ENCODE measurements at regions not wholly inside any gene's neighbourhood (a gene's known extent, or its start where the extent isn't known, plus 50 kb on each side); places are given as distances from the start of the nearest gene placed in this dataset.

DNA sequence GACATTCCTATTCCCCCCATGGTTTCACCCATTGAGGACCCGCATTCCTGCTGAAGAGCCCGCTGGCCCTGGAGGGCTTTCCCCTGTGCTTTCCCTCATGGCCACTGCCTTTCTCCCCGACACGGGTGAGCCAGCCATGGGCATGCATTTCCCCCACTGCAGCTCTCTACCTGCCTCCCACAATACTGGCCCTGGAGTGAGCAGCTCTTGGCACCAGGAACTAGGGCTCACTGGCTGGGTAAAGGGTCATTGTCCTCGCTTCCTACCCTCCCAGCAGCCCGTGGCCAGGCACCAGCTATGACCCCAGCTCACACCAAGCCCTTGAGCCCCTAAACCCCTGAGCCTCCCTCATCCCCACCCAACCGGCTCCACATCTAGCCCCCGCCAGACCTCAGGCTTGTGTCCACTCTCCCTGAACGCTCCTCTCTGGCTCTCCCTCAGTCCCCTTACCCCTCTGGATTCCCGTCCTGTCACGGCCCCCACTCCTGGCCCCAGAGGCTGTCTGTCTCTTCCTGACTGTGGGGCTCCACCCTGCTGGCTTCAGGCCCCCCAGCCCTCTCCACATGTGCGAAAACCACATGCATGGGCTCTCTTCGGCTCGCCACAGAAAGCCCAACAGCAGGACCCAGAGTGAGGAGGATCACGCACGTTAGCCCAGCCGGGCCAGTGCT, 199.8 kb downstream of the ZFP36L2 start:
- no peaks in the 10 kb centered on the region for H3K79me2 ChIP-seq (ENCODE audit: insufficient read depth, low read length)
- H3K4me2 ChIP-seq (ENCODE audit: insufficient read depth, low read length), result no peak overlapping the region
- no peaks in the 10 kb centered on the region for H3K36me3 ChIP-seq (ENCODE audit: insufficient read depth, low read length)
- TF ChIP-seq, protein P1, sequence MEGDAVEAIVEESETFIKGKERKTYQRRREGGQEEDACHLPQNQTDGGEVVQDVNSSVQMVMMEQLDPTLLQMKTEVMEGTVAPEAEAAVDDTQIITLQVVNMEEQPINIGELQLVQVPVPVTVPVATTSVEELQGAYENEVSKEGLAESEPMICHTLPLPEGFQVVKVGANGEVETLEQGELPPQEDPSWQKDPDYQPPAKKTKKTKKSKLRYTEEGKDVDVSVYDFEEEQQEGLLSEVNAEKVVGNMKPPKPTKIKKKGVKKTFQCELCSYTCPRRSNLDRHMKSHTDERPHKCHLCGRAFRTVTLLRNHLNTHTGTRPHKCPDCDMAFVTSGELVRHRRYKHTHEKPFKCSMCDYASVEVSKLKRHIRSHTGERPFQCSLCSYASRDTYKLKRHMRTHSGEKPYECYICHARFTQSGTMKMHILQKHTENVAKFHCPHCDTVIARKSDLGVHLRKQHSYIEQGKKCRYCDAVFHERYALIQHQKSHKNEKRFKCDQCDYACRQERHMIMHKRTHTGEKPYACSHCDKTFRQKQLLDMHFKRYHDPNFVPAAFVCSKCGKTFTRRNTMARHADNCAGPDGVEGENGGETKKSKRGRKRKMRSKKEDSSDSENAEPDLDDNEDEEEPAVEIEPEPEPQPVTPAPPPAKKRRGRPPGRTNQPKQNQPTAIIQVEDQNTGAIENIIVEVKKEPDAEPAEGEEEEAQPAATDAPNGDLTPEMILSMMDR (IDR thresholded peaks at IDR 0.05; ENCODE audit: extremely low read depth, low read depth, low read length), result no peak
- H2AFZ ChIP-seq (ENCODE audit: low read length), result no peak overlapping the region
- no peaks in the 10 kb centered on the region for H4K20me1 ChIP-seq (ENCODE audit: insufficient read depth, low read length)
- no peak overlapping the region for H3K4me3 ChIP-seq (ENCODE audit: insufficient read depth, low read length)
- H3K9me3 ChIP-seq (ENCODE audit: low read depth, low read length), result peaks cover 2% of the 10 kb centered on the region
- H3K4me1 ChIP-seq (ENCODE audit: insufficient read depth, low read length), result peaks cover 6% of the 10 kb centered on the region
- DNase-seq (ENCODE audit: insufficient read length, low spot score, missing footprints), result peak; percentile 19
- H3K27ac ChIP-seq (ENCODE audit: low read depth, low read length), result no peak overlapping the region
- H3K27me3 ChIP-seq (ENCODE audit: insufficient read depth, low read length), result no peaks in the 10 kb centered on the region

DNA sequence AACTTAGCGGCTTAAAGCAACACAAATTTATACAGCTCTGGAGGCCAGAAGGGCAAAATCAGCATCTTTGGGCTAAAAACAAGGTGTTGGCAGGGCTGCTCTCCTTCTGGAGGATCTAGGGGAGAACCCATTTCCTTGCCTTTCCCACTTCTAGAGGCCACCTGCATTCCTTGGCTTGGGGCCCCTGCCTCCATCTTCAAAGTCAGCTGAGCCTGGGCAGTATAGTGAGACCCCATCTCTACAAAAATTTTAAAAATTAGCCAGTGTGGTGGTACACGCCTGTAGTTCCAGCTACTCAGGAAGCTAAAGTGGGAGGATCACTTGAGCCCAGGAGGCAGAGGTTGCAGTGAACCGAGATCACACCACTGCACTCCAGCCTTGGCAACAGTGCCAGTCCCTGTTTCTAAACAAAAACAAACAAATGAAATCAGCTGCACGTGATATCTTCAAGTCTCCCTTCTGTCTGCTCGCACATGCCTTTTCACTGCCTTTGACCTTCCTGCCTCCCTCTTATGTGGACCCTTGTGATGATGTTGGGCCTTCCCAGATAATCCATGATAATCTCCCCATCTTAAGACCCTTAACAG, 200.6 kb downstream of the ZFP36L2 start:
- Histone ChIP-seq H3K27me3 (ENCODE audit: insufficient read depth, low read length) (no peaks in the 10 kb centered on the region), H3K9me3 (ENCODE audit: low read depth, low read length) (peaks cover 2% of the 10 kb centered on the region), H3K4me1 (ENCODE audit: insufficient read depth, low read length) (peaks cover 6% of the 10 kb centered on the region), H3K4me3 (ENCODE audit: insufficient read depth, low read length) (no peak overlapping the region), H2AFZ (ENCODE audit: low read length) (no peak overlapping the region), H3K36me3 (ENCODE audit: insufficient read depth, low read length) (no peaks in the 10 kb centered on the region), H4K20me1 (ENCODE audit: insufficient read depth, low read length) (no peaks in the 10 kb centered on the region), H3K79me2 (ENCODE audit: insufficient read depth, low read length) (no peaks in the 10 kb centered on the region), H3K27ac (ENCODE audit: low read depth, low read length) (no peak overlapping the region), H3K4me2 (ENCODE audit: insufficient read depth, low read length) (no peak overlapping the region)
- TF ChIP-seq, protein P1 (IDR thresholded peaks at IDR 0.05; ENCODE audit: extremely low read depth, low read depth, low read length), result no peak
- peak; percentile 14 for DNase-seq (ENCODE audit: insufficient read length, low spot score, missing footprints)

DNA sequence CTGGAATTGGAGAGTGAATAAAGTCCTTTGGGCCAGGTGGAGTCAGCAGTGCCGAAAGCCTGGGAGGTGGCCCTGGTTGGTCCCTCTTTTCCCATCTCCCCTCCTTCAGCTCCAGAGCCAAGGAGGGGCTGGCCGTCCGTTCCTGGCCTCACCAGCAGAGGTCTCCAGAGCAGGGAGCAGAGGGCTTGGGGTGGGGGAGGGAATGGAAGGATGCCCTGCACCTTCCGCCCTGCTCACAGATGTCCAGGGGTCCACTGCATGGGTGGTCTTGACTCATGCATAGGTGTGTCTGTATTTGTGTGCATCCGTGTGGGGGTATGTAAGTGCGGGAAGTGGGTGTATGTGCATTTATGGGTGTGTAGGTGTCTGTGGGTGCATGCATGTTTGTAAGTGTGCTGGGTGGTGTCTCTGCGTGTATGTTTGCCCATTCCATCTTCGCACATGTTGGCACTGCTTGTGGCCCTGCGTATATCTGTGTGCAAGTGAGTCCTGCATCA, 201.8 kb downstream of the ZFP36L2 start:
- no peaks in the 10 kb centered on the region for H3K79me2 ChIP-seq (ENCODE audit: insufficient read depth, low read length)
- H3K27me3 ChIP-seq (ENCODE audit: insufficient read depth, low read length), result no peaks in the 10 kb centered on the region
- no peaks in the 10 kb centered on the region for H3K36me3 ChIP-seq (ENCODE audit: insufficient read depth, low read length)
- H3K4me3 ChIP-seq (ENCODE audit: insufficient read depth, low read length), result no peak overlapping the region
- H3K9me3 ChIP-seq (ENCODE audit: low read depth, low read length), result peaks cover 7% of the 10 kb centered on the region
- DNase-seq (ENCODE audit: insufficient read length, low spot score, missing footprints), result peak; percentile 94
- H2AFZ ChIP-seq (ENCODE audit: low read length), result no peak overlapping the region
- H4K20me1 ChIP-seq (ENCODE audit: insufficient read depth, low read length), result no peaks in the 10 kb centered on the region
- TF ChIP-seq, protein P1 (IDR thresholded peaks at IDR 0.05; ENCODE audit: extremely low read depth, low read depth, low read length), result peak; percentile 86
- H3K4me2 ChIP-seq (ENCODE audit: insufficient read depth, low read length), result no peak overlapping the region
- no peak overlapping the region for H3K27ac ChIP-seq (ENCODE audit: low read depth, low read length)
- H3K4me1 ChIP-seq (ENCODE audit: insufficient read depth, low read length), result peaks cover 6% of the 10 kb centered on the region

DNA sequence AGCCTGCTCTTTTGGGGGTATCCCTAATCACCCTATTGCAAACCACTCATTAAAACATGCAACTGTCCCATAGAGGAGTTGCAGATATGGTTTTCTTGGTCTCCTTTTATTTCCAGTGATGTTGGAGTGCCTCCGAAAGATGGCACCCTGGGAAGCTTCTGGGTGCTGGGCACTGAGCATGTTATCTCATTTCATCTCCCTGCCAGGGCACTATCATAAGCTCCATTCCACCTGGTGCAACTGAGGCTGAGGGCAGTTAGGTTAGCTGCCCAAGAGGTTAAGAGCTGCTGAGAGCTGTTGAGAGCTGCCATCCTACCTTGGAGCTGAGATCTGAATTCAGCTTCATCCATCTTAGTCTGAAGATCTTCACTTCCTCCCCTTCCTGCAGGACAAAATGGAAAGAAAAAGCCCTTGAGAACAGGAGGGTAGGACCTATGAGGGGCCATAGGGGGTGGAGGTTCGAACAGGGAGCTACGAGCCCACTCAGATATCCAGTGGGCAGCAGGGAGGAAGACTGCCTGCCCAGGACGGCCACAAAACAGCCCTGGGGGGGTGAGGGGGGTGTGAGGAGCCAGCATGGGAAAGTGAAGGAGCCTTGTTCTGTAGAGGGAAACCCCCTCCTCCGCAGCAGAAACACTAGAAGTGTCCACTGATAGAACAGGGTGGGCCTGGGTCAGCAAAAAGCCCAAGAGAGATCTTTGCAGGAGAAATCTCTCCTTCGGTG, 202.5 kb downstream of the ZFP36L2 start:
- no peaks in the 10 kb centered on the region for H4K20me1 ChIP-seq (ENCODE audit: insufficient read depth, low read length)
- H3K4me2 ChIP-seq (ENCODE audit: insufficient read depth, low read length), result no peak overlapping the region
- H3K36me3 ChIP-seq (ENCODE audit: insufficient read depth, low read length), result no peaks in the 10 kb centered on the region
- no peak overlapping the region for H3K27ac ChIP-seq (ENCODE audit: low read depth, low read length)
- H3K4me3 ChIP-seq (ENCODE audit: insufficient read depth, low read length), result no peak overlapping the region
- peaks cover 6% of the 10 kb centered on the region for H3K4me1 ChIP-seq (ENCODE audit: insufficient read depth, low read length)
- no peaks in the 10 kb centered on the region for H3K27me3 ChIP-seq (ENCODE audit: insufficient read depth, low read length)
- no peaks in the 10 kb centered on the region for H3K79me2 ChIP-seq (ENCODE audit: insufficient read depth, low read length)
- peaks cover 7% of the 10 kb centered on the region for H3K9me3 ChIP-seq (ENCODE audit: low read depth, low read length)
- TF ChIP-seq, protein P1 (IDR thresholded peaks at IDR 0.05; ENCODE audit: extremely low read depth, low read depth, low read length), result no peak
- peak; percentile 3 for DNase-seq (ENCODE audit: insufficient read length, low spot score, missing footprints)
- no peak overlapping the region for H2AFZ ChIP-seq (ENCODE audit: low read length)

Data from osteoblast (primary cell).